ENCODE measurements at regions not wholly inside any gene's neighbourhood (a gene's known extent, or its start where the extent isn't known, plus 50 kb on each side); places are given as distances from the start of the nearest gene placed in this dataset.

- TF ChIP-seq ZNF462 (CRISPR knock-in tag; IDR thresholded peaks at IDR 0.05) = no peak
- TF ChIP-seq CTCF (conservative IDR thresholded peaks at IDR 0.05; ENCODE audit: low read depth in 2 of 2) = no peak
- TF ChIP-seq ETS1 (IDR thresholded peaks at IDR 0.05) = no peak
Measured at GRCh38 chr6:169363590-169363989, 109.9 kb upstream of the THBS2 start (continued).

- ATAC-seq = no peak
- H4K20me1 ChIP-seq (replicated peaks; ENCODE audit: insufficient read depth) = no peaks in the 10 kb centered on the region
- no peak overlapping the region for H3K27ac ChIP-seq (ENCODE audit: low read depth)
- Mint-ChIP-seq H3K9me3 (peaks cover 14% of the 10 kb centered on the region), H3K4me3 (no peak overlapping the region), H3K27ac (no peak overlapping the region), H3K27me3 (ENCODE audit: insufficient read depth, low read depth, poor library complexity) (no peaks in the 10 kb centered on the region), H3K4me1 (no peaks in the 10 kb centered on the region), H3K36me3 (ENCODE audit: low read depth) (peaks cover 10% of the 10 kb centered on the region)
- H3K79me2 ChIP-seq (replicated peaks; ENCODE audit: insufficient read depth) = no peaks in the 10 kb centered on the region
- H3K36me3 ChIP-seq (ENCODE audit: insufficient read depth) = no peaks in the 10 kb centered on the region; the same call in 1 of the 2 replicates
- H2AFZ ChIP-seq = no peak overlapping the region
- no peaks in the 10 kb centered on the region for H3K9me2 ChIP-seq (ENCODE audit: insufficient read depth)
- H3K4me2 ChIP-seq = no peak overlapping the region
- H3K4me3 ChIP-seq = no peak overlapping the region
- no peak for DNase-seq (ENCODE audit: low spot score)
- H3K4me1 ChIP-seq (ENCODE audit: insufficient read depth) = no peaks in the 10 kb centered on the region
- no peaks in the 10 kb centered on the region for H3F3A ChIP-seq (replicated peaks; ENCODE audit: low read depth)
- no peaks in the 10 kb centered on the region for H3K27me3 ChIP-seq (ENCODE audit: insufficient read depth)
- TF ChIP-seq NANOG (IDR thresholded peaks at IDR 0.05; ENCODE audit: borderline replicate concordance) (no peak), REST (IDR thresholded peaks at IDR 0.05; ENCODE audit: unreplicated experiment) (no peak)
Measured at GRCh38 chr6:169362501-169363121, 109.0 kb upstream of the THBS2 start.

All from GM23338 (cell line).